ENCODE measurements at regions not wholly inside any gene's neighbourhood (a gene's known extent, or its start where the extent isn't known, plus 50 kb on each side); places are given as distances from the start of the nearest gene placed in this dataset.

DNA sequence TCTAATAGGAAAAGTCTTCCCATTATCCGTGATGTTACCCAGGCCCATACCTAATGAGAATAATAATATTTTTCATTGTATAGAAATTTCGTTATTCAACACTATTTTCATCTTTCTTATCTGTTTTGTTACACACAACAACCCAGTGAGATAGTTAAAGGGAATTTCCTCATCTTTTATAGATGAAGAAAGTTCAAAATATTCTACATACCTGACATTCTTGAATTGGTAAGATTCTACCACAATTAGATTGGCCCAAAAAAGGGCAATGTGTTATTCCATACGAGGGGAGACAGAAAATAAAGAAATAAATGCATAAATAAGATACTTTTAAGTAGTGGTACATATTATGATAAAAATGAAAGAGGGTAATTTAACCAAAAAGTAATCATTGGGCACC lies 405.5 kb upstream of the ADAMTS5 start:
- no peak for TF ChIP-seq CTCF (conservative IDR thresholded peaks at IDR 0.05)
- TF ChIP-seq ZFX (IDR thresholded peaks at IDR 0.05) = no peak
